ENCODE measurements at regions not wholly inside any gene's neighbourhood (a gene's known extent, or its start where the extent isn't known, plus 50 kb on each side); places are given as distances from the start of the nearest gene placed in this dataset.

DNA sequence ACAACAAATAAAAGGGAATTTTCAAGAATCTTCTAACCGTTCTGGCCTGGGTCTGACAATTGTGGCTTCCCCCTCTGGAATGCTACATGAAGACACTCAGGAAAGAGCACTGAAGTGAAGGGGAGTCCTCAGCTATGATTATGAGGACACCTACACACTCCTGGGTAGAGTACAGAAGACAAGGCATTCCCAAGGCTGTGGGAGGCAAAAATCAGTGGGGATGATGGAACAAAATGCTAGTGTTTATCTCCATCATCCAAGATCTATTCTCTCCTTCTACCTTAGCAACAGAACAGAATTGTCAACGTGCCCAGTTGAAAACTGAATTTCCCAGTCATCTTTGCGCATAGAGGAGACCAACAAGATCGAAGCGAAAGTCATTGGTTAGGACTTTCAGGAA, 130.1 kb upstream of the LARP1 start:
- H3K4me3 ChIP-seq (ENCODE audit: low read depth, low read length, poor library complexity, severe bottlenecking) = no peak overlapping the region
- CTCF ChIA-PET (ENCODE audit: unreplicated experiment) = no interaction called here
- H3K4me2 ChIP-seq (ENCODE audit: low read length) = no peak overlapping the region
- no TSS peak for BruUV-seq (replicated peaks)
- intact Hi-C loops (cut with micrococcal nuclease; ENCODE audit: unreplicated experiment) = no loop called here
- no peaks in the 10 kb centered on the region for H4K20me1 ChIP-seq (ENCODE audit: insufficient read depth, low read length)
- no peaks in the 10 kb centered on the region for H3K9me3 ChIP-seq (ENCODE audit: low read length)
- no peaks in the 10 kb centered on the region for H3K79me2 ChIP-seq (ENCODE audit: insufficient read depth, low read depth, low read length)
- H3K27ac ChIP-seq (ENCODE audit: low read depth, low read length, poor library complexity, severe bottlenecking) = no peak overlapping the region
- POLR2A ChIA-PET = interaction anchor here (0.5 to 0.6 kb wide), 2 partner anchors 194 to 562 kb away, joined by 3 read pairs; no protein-coding TSS in a partner anchor
- TF ChIP-seq, protein P1, sequence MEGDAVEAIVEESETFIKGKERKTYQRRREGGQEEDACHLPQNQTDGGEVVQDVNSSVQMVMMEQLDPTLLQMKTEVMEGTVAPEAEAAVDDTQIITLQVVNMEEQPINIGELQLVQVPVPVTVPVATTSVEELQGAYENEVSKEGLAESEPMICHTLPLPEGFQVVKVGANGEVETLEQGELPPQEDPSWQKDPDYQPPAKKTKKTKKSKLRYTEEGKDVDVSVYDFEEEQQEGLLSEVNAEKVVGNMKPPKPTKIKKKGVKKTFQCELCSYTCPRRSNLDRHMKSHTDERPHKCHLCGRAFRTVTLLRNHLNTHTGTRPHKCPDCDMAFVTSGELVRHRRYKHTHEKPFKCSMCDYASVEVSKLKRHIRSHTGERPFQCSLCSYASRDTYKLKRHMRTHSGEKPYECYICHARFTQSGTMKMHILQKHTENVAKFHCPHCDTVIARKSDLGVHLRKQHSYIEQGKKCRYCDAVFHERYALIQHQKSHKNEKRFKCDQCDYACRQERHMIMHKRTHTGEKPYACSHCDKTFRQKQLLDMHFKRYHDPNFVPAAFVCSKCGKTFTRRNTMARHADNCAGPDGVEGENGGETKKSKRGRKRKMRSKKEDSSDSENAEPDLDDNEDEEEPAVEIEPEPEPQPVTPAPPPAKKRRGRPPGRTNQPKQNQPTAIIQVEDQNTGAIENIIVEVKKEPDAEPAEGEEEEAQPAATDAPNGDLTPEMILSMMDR (conservative IDR thresholded peaks at IDR 0.05; ENCODE audit: low read length) = no peak
- TF ChIP-seq EZH2phosphoT487 (IDR thresholded peaks at IDR 0.05; ENCODE audit: borderline replicate concordance, low read depth, low read length) = no peak
- H2AFZ ChIP-seq (ENCODE audit: low read length) = no peak overlapping the region
- H3K9me2 ChIP-seq (ENCODE audit: insufficient read depth, low read length) = no peaks in the 10 kb centered on the region
- H3K4me1 ChIP-seq (ENCODE audit: insufficient read depth, low read length, poor library complexity, severe bottlenecking) = no peaks in the 10 kb centered on the region
- DNase-seq (ENCODE audit: low spot score) = no peak
- H3K36me3 ChIP-seq (ENCODE audit: insufficient read depth, low read length) = no peaks in the 10 kb centered on the region

- POLR2A ChIA-PET = no interaction called here
- H3K27ac ChIP-seq (ENCODE audit: low read depth, low read length, poor library complexity, severe bottlenecking) = no peak overlapping the region
- intact Hi-C loops (cut with micrococcal nuclease; ENCODE audit: unreplicated experiment) = no loop called here
- no peaks in the 10 kb centered on the region for H3K9me3 ChIP-seq (ENCODE audit: low read length)
- TF ChIP-seq, protein P1 (conservative IDR thresholded peaks at IDR 0.05; ENCODE audit: low read length) = no peak
- no peak overlapping the region for H2AFZ ChIP-seq (ENCODE audit: low read length)
- H3K79me2 ChIP-seq (ENCODE audit: insufficient read depth, low read depth, low read length) = no peaks in the 10 kb centered on the region
- CTCF ChIA-PET (ENCODE audit: unreplicated experiment) = no interaction called here
- no TSS peak for BruUV-seq (replicated peaks)
- no peak for DNase-seq (ENCODE audit: low spot score)
- H4K20me1 ChIP-seq (ENCODE audit: insufficient read depth, low read length) = no peaks in the 10 kb centered on the region
- H3K4me2 ChIP-seq (ENCODE audit: low read length) = no peak overlapping the region
- no peaks in the 10 kb centered on the region for H3K4me1 ChIP-seq (ENCODE audit: insufficient read depth, low read length, poor library complexity, severe bottlenecking)
- no peaks in the 10 kb centered on the region for H3K9me2 ChIP-seq (ENCODE audit: insufficient read depth, low read length)
- no peaks in the 10 kb centered on the region for H3K36me3 ChIP-seq (ENCODE audit: insufficient read depth, low read length)
- H3K4me3 ChIP-seq (ENCODE audit: low read depth, low read length, poor library complexity, severe bottlenecking) = no peak overlapping the region
Observed at GRCh38 chr5:154624341-154624740, 130.8 kb upstream of the LARP1 start.

GRCh38 chr5:154620411-154620810, 134.8 kb upstream of the LARP1 start:
- no peak overlapping the region for H3K4me3 ChIP-seq (ENCODE audit: low read depth, low read length, poor library complexity, severe bottlenecking)
- no TSS peak for BruUV-seq (replicated peaks)
- TF ChIP-seq EZH2phosphoT487 (IDR thresholded peaks at IDR 0.05; ENCODE audit: borderline replicate concordance, low read depth, low read length) = no peak
- TF ChIP-seq, protein P1 (conservative IDR thresholded peaks at IDR 0.05; ENCODE audit: low read length) = no peak
- H2AFZ ChIP-seq (ENCODE audit: low read length) = no peak overlapping the region
- no peak overlapping the region for H3K27ac ChIP-seq (ENCODE audit: low read depth, low read length, poor library complexity, severe bottlenecking)
- H3K36me3 ChIP-seq (ENCODE audit: insufficient read depth, low read length) = no peaks in the 10 kb centered on the region
- intact Hi-C loops (cut with micrococcal nuclease; ENCODE audit: unreplicated experiment) = no loop called here
- H3K9me3 ChIP-seq (ENCODE audit: low read length) = no peaks in the 10 kb centered on the region
- H3K79me2 ChIP-seq (ENCODE audit: insufficient read depth, low read depth, low read length) = no peaks in the 10 kb centered on the region
- H4K20me1 ChIP-seq (ENCODE audit: insufficient read depth, low read length) = no peaks in the 10 kb centered on the region
- H3K4me2 ChIP-seq (ENCODE audit: low read length) = no peak overlapping the region
- ChIA-PET POLR2A (no interaction called here), CTCF (ENCODE audit: unreplicated experiment) (no interaction called here)
- no peaks in the 10 kb centered on the region for H3K4me1 ChIP-seq (ENCODE audit: insufficient read depth, low read length, poor library complexity, severe bottlenecking)
- H3K9me2 ChIP-seq (ENCODE audit: insufficient read depth, low read length) = no peaks in the 10 kb centered on the region
- no peak for DNase-seq (ENCODE audit: low spot score)

Data from OCI-LY7 (cell line).